Activated T-cell treated with anti-CD3 and anti-CD28 coated beads, Interleukin-2, amount 50 U/mL, for 72 hours (primary cell): ENCODE measurements at regions not wholly inside any gene's neighbourhood (a gene's known extent, or its start where the extent isn't known, plus 50 kb on each side); places are given as distances from the start of the nearest gene placed in this dataset.
"Not testable (repeated sequence)": the region's sequence is repeated elsewhere in the genome, so short reads cannot be mapped to it uniquely, and the experiment has no call there.

Experiments used
- ATAC-seq, 2 donors: fragments of 150-1000 bp; cut with Tn5 transposase; replicated peaks in 1 of 2; 2 replicates each; pipeline ENCODE4 v1.10.0; 2021; ENCODE audit warnings: moderate library complexity in 2 of 2, mild to moderate bottlenecking in 1 of 2
- DNase-seq, 2 donors: peaks; one replicate each; pipeline ENCODE4 v3.0.0; 2021 to 2022; ENCODE audit warnings: mixed read lengths in 1 of 2
- H3K27ac Mint-ChIP-seq: one replicate; pipeline ENCODE4 v1.8.0; 2022; ENCODE audit warnings: mild to moderate bottlenecking, moderate library complexity, mixed read lengths
- H3K27me3 Mint-ChIP-seq: one replicate; pipeline ENCODE4 v1.8.0; 2022; ENCODE audit warnings: low read depth, mixed read lengths
- H3K36me3 Mint-ChIP-seq, 2 donors: one replicate each; pipeline ENCODE4 v1.8.0; 2022; ENCODE audit warnings: mixed read lengths in 2 of 2, mild to moderate bottlenecking in 1 of 2; ENCODE audit not compliant: insufficient read depth in 2 of 2
- H3K4me1 Mint-ChIP-seq: one replicate; pipeline ENCODE4 v1.8.0; 2022; ENCODE audit warnings: low read depth, mixed read lengths
- H3K4me3 Mint-ChIP-seq, 2 donors: one replicate each; pipeline ENCODE4 v1.8.0; 2022; ENCODE audit warnings: mild to moderate bottlenecking in 2 of 2, mixed read lengths in 2 of 2, moderate library complexity in 2 of 2
- H3K9me3 Mint-ChIP-seq, 2 donors: one replicate each; pipeline ENCODE4 v1.8.0; 2022; ENCODE audit warnings: mixed read lengths in 2 of 2

GRCh38 chr1:102442317-102442716, 445.6 kb upstream of the OLFM3 start:
- H3K4me3 Mint-ChIP-seq, DNase-seq, H3K4me1 Mint-ChIP-seq, ATAC-seq, H3K36me3 Mint-ChIP-seq, H3K27ac Mint-ChIP-seq, H3K27me3 Mint-ChIP-seq, H3K9me3 Mint-ChIP-seq: not testable (repeated sequence)

DNA sequence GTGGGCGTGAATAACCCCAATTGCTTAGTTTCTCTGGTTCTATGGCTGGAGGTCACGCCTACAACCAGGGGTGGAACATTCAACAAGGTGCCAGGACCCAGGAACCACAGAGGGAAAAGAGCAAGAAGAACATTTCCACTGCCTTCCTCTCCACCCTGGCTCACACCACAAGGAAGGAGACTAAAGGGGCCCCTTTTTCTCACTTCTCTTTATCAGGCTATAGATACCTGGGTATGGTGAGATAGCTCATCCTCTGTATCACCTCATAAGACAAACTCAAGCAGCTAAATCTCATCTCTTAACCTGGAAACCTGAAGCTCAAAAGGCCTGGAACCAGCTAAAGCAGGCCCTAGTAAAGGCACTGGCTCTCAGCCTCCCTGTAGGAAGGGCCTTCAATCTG, 438.8 kb upstream of the OLFM3 start:
- Mint-ChIP-seq H3K9me3 (peaks cover 1 to 2% of the 10 kb centered on the region in 2 donors), H3K4me3 (no peak overlapping the region), H3K27me3 (no peaks in the 10 kb centered on the region), H3K36me3 (no peaks in the 10 kb centered on the region), H3K4me1 (no peaks in the 10 kb centered on the region), H3K27ac (no peak overlapping the region)
- no peak for DNase-seq
- no peak for ATAC-seq

DNA sequence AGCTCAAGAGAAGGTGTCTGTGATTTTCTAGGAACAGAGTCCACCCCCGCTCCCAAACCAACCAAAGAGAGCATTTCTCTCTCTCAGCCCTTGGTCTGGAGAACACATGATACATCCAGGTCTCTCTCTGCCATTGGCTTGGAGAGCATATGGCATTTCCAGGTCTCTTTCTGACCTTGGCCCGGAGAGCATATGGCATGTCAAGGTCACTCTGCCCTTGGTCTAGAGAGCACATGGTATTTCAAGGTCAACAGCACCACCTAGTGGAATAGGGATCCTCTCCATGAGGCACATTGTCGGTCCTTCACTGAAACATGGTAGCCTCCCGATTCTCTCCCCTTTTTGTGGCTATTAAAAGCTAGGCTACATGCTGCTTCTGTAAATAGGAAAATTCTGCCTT, 437.7 kb upstream of the OLFM3 start:
- peak; percentile 8 to 34 for DNase-seq
- Mint-ChIP-seq H3K27ac (no peak overlapping the region), H3K36me3 (no peaks in the 10 kb centered on the region), H3K9me3 (no peaks in the 10 kb centered on the region), H3K4me3 (no peak overlapping the region), H3K4me1 (no peaks in the 10 kb centered on the region), H3K27me3 (no peaks in the 10 kb centered on the region)
- no peak for ATAC-seq

GRCh38 chr1:102431253-102431652, 434.5 kb upstream of the OLFM3 start:
- no peaks in the 10 kb centered on the region for H3K4me1 Mint-ChIP-seq
- no peak overlapping the region for H3K4me3 Mint-ChIP-seq
- no peaks in the 10 kb centered on the region for H3K27me3 Mint-ChIP-seq
- no peak overlapping the region for H3K27ac Mint-ChIP-seq
- no peaks in the 10 kb centered on the region for H3K36me3 Mint-ChIP-seq
- no peak for ATAC-seq
- no peak for DNase-seq
- no peaks in the 10 kb centered on the region for H3K9me3 Mint-ChIP-seq

GRCh38 chr1:102420034-102420433, 423.3 kb upstream of the OLFM3 start:
- no peak overlapping the region for H3K27ac Mint-ChIP-seq
- no peaks in the 10 kb centered on the region for H3K27me3 Mint-ChIP-seq
- DNase-seq (no peak), ATAC-seq (no peak)
- no peaks in the 10 kb centered on the region for H3K9me3 Mint-ChIP-seq
- H3K36me3 Mint-ChIP-seq: no peaks in the 10 kb centered on the region
- H3K4me1 Mint-ChIP-seq: no peaks in the 10 kb centered on the region
- H3K4me3 Mint-ChIP-seq: no peak overlapping the region
